ENCODE measurements at regions not wholly inside any gene's neighbourhood (a gene's known extent, or its start where the extent isn't known, plus 50 kb on each side); places are given as distances from the start of the nearest gene placed in this dataset.
A peak's percentile ranks its signal among the peaks of the same experiment; 100 is the strongest.

DNA sequence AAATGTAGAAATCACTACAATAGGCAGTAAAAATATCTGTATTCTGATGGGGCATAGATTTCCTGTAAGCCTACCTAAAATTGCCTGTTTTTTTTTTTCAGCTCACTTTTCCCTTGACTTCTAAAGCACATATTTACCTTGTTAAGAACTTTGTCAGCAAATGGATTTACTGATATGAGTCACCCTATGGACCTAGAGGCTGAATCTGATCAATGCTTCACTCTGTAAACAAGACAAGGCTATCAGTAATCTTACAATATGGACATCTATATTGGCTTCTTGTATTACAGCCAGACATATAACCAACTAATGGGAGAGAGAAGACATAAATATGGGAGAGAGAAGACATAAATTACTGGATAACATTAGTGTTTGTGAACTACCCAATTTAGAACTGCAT lies 792.7 kb upstream of the CHD1 start:
- TF ChIP-seq POLR2A (IDR thresholded peaks at IDR 0.05) (no peak), CTCF (IDR thresholded peaks at IDR 0.05) (no peak)
- Histone ChIP-seq H3K9me3 (no peaks in the 10 kb centered on the region), H3K4me1 (no peaks in the 10 kb centered on the region), H3K27me3 (no peaks in the 10 kb centered on the region), H3K4me3 (no peak overlapping the region), H3K36me3 (no peaks in the 10 kb centered on the region), H3K27ac (no peak overlapping the region)
- intact Hi-C loops (cut with DNase I) = no loop called here
- DNase-seq (no peak), ATAC-seq (peak in 1 of 4 donors; percentile 48)

DNA sequence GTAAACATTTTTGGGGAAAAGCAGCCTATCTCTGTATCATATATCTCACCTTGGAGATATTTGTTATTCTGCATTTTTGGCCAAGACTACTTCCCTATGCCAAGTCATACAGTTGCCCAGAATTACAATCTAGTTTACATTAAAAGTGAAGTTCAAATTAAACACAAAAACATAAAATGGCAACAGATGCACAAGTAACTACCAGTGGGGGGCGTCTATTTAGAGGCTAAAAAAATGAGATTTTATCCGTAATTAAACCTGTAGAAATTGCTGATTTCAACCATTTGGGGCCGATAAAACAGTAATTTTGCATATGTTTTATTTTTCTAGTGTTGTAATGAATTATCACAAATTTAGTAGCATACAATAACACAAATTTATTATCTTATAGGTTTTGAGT lies 787.1 kb upstream of the CHD1 start:
- TF ChIP-seq POLR2A (IDR thresholded peaks at IDR 0.05) (no peak), CTCF (IDR thresholded peaks at IDR 0.05) (no peak)
- no peaks in the 10 kb centered on the region for H3K27me3 ChIP-seq
- DNase-seq (no peak), ATAC-seq (no peak)
- intact Hi-C loops (cut with DNase I) = no loop called here
- no peaks in the 10 kb centered on the region for H3K36me3 ChIP-seq
- WGBS (ENCODE audit: insufficient coverage, low coverage, low lambda C conversion rate, missing lambda C conversion rate) = 67% methylated on average over 3 of the region's 3 CpGs
- H3K4me3 ChIP-seq = no peak overlapping the region
- H3K4me1 ChIP-seq = no peaks in the 10 kb centered on the region
- no peaks in the 10 kb centered on the region for H3K9me3 ChIP-seq
- H3K27ac ChIP-seq = no peak overlapping the region

DNA sequence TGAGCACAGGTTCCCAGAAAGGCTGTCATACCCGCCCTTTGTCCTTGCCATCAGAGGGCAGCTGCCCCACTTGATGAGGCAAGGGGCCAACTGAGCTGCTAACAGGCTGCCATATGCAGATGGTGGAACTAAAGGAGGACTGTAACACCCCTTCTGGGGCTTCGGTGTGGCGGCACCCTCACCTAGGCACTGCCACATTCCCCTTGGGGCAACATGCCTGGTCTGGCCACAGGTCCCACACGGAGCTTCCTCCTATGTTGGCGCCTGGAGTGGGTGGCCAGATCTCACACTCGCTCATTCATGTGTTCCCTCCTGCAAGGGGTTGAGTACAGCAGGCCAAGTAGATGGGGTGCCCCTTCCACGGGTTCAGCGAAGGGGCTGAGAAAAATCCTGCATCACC lies 777.4 kb upstream of the CHD1 start:
- no peaks in the 10 kb centered on the region for H3K27me3 ChIP-seq
- WGBS (ENCODE audit: insufficient coverage, low coverage, low lambda C conversion rate, missing lambda C conversion rate) = 71% methylated on average over 3 of the region's 8 CpGs
- no peak overlapping the region for H3K4me3 ChIP-seq
- H3K4me1 ChIP-seq = no peaks in the 10 kb centered on the region
- no peak for TF ChIP-seq CTCF (IDR thresholded peaks at IDR 0.05)
- no peak for TF ChIP-seq POLR2A (IDR thresholded peaks at IDR 0.05)
- ATAC-seq (no peak), DNase-seq (no peak)
- intact Hi-C loops (cut with DNase I) = no loop called here
- H3K27ac ChIP-seq = no peak overlapping the region
- H3K36me3 ChIP-seq = no peaks in the 10 kb centered on the region
- no peaks in the 10 kb centered on the region for H3K9me3 ChIP-seq

GRCh38 chr5:99702565-99702964 lies 773.8 kb upstream of the CHD1 start:
- ATAC-seq (no peak), DNase-seq (no peak)
- no peak overlapping the region for H3K4me3 ChIP-seq
- H3K9me3 ChIP-seq = no peaks in the 10 kb centered on the region
- H3K27me3 ChIP-seq = no peaks in the 10 kb centered on the region
- no peaks in the 10 kb centered on the region for H3K4me1 ChIP-seq
- intact Hi-C loops (cut with DNase I) = no loop called here
- TF ChIP-seq CTCF (IDR thresholded peaks at IDR 0.05) (no peak), POLR2A (IDR thresholded peaks at IDR 0.05) (no peak)
- no peaks in the 10 kb centered on the region for H3K36me3 ChIP-seq
- 51% methylated on average over 5 of the region's 5 CpGs for WGBS (ENCODE audit: insufficient coverage, low coverage, low lambda C conversion rate, missing lambda C conversion rate)
- no peak overlapping the region for H3K27ac ChIP-seq

DNA sequence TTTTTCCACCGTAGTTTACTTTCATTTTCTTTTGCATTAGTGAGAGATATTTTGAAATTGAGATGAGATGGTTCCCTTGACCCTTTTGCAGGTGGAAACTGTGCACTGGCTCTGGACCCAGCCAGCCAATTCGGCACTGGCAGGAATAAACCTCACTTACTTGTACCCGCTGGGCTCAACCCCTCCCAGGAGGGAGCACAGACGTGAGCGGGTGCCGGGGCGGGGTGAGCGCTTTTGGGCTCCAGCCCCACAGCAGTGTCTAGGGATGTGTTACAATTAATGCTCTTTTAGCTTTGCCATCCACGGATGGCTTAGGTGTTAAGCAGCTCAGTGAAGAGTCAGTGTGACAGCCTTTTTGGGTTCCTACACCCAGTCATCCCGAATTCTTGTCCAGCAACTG lies 766.1 kb upstream of the CHD1 start:
- no peaks in the 10 kb centered on the region for H3K27me3 ChIP-seq
- ATAC-seq = no peak
- H3K4me1 ChIP-seq = no peaks in the 10 kb centered on the region
- no peaks in the 10 kb centered on the region for H3K36me3 ChIP-seq
- H3K27ac ChIP-seq = no peak overlapping the region
- no peak for DNase-seq
- H3K4me3 ChIP-seq = no peak overlapping the region
- 64% methylated on average over 10 of the region's 10 CpGs for WGBS (ENCODE audit: insufficient coverage, low coverage, low lambda C conversion rate, missing lambda C conversion rate)
- H3K9me3 ChIP-seq = no peaks in the 10 kb centered on the region
- TF ChIP-seq POLR2A (IDR thresholded peaks at IDR 0.05) = no peak
- TF ChIP-seq CTCF (IDR thresholded peaks at IDR 0.05) = no peak
- intact Hi-C loops (cut with DNase I) = no loop called here
